ENCODE measurements at regions not wholly inside any gene's neighbourhood (a gene's known extent, or its start where the extent isn't known, plus 50 kb on each side); places are given as distances from the start of the nearest gene placed in this dataset.
A peak's percentile ranks its signal among the peaks of the same experiment; 100 is the strongest.

- DNase-seq: no peak
These were observed 368.4 kb upstream of the ITGA1 start for GRCh38 chr5:52419357-52419756.

DNA sequence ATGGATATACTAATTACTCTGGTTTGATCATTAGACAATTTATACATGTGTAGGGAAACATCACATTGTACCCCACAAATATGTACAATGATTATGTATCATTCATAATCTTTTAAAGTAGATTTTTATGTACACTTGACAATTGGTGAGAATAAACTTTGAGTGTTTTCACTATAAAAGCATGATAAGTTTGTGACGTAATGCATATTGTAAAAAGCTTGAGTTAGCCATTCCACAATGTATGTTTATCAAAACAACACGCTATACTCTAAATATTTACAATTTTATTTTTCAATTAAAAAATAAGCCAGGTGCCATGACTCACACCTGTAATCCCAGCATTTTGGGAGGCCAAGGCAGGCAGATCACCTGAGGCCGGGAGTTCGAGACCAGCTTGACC is 360.1 kb upstream of the ITGA1 start:
- DNase-seq: no peak

GRCh38 chr5:52428977-52429489 is 358.7 kb upstream of the ITGA1 start:
- DNase-seq: no peak

DNA sequence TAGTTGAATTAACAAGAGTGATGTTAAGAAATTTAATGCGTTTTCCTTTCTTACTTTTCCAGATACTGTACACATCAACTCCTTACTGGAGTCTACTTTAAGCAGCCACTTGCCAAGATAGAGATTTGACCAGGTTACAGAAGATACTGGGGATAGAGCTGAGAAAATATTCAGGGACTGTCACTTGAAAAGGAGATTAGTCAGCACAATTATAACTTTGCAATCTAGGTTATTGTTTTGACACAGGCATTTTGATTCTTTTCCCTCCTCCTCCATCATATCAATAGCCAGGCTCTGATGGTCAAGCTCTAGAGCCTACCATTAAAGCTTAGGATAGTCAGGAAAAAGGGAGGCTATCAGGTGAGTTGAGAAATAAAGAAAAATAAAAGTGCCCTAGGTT is 345.9 kb upstream of the ITGA1 start:
- no peak for DNase-seq

- DNase-seq: no peak
These were observed 344.5 kb upstream of the ITGA1 start for GRCh38 chr5:52443187-52443586.

DNA sequence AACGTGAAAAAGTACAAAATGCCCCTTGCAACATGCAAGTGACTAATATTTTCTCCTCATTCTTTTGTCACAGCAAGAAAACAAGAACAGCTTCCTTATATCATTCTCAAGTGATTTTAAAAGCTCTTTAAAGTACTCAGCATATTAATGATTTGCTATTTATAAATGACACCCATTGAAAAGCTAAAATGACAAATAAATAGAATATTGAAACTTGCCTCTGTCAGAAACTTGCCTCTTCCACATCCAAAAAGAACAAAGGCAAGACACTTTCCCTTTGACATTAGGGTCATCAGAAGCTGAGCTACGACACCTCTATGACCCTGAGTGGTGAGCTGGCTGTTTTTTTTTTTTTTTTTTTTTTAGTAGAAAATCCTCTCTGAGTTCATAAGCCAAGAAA is 339.6 kb upstream of the ITGA1 start:
- no peak for DNase-seq

DNA sequence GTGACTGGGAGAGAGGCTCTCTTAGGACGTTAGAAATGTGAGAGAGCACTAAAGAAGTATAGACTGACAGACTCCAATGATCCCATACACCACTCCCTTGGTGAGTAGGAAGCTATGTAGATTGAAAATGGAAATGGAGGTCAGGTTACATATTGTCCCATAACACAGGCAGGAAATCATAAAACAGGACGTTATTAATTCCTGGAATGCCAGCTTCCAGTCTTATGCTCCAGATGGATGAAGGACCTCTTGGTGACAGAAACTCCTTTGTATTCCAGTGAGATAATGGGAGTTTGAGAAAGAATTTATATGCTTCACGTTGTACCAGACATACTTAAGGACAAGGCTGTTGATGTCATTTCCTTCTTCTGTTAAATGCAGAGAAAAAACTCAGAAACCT is 338.2 kb upstream of the ITGA1 start:
- no peak for DNase-seq

DNA sequence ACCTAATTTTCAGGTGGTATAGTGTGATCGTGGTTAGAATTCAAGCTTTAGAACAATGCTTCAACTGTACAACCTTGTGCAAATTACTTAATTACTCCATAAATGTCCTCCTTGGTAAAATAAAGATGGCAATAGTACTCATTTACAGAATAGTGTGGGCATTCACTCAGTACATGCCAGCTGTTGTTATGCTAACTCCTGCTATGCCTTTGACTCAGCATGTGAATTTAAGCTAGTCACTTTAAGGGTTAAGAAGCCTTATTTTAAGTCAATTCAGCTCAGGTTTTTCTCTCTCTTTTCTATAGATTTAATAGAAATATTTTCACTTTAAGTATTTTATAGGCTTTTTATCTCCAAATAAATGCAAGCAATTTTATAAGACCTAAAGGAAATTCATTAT is 335.6 kb upstream of the ITGA1 start:
- no peak for DNase-seq

- no peak for DNase-seq
These were observed 334.5 kb upstream of the ITGA1 start for GRCh38 chr5:52453176-52453575.

DNA sequence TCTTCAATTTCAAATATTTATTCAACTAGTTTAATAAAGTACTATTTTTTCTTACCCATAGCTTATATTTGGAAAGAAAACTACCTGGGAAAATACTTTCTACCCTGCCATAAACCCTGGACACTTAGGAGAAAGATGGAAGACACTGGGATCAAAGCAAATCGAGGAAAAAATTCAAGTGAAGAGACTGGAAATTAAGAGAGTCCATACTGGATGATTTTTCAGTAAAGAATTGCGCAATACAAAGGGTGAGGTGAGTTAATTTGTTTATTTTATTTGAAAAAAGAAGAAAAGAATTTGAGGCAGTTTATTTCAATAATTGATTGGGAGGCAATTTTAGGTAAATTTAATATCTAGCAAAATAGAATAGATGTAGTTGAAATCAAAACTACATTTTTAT is 331.8 kb upstream of the ITGA1 start:
- DNase-seq: no peak

DNA sequence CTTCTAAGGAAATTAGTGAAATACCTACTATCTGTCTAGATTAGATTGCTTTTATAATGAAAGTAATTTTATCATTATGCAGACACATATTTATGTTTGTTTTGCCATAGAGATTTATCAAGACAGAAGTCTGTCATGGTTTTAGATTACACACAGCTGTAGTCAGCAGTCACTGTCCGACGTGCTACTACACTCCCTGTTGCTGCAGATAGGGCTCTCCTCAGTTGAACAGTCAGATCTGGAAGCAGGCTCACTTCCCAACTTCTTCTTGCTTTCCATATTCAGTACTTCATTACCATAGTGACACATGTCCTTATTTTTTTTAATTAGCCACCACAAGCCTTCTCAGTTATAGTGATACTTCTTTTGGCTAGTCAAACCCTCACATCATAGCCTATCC is 329.9 kb upstream of the ITGA1 start:
- DNase-seq: no peak

DNA sequence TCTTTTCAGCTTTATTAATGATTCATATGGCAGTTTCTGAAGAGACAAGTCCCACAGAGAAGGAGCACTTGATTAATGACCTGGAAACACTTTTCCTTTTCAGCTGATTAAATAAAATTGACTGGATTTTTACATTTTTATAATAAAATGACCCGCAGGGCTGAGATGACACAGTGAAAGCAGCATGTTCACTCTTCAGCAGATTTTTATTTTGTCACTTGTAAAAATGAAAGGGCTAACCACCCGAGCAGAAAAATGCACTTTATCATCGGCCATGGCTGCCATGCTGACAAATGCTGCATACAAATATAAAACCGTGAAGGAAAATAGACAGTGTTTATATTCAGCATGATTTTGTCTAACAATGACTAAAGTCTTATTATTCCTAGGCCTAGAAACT is 321.6 kb upstream of the ITGA1 start:
- no peak for DNase-seq

DNA sequence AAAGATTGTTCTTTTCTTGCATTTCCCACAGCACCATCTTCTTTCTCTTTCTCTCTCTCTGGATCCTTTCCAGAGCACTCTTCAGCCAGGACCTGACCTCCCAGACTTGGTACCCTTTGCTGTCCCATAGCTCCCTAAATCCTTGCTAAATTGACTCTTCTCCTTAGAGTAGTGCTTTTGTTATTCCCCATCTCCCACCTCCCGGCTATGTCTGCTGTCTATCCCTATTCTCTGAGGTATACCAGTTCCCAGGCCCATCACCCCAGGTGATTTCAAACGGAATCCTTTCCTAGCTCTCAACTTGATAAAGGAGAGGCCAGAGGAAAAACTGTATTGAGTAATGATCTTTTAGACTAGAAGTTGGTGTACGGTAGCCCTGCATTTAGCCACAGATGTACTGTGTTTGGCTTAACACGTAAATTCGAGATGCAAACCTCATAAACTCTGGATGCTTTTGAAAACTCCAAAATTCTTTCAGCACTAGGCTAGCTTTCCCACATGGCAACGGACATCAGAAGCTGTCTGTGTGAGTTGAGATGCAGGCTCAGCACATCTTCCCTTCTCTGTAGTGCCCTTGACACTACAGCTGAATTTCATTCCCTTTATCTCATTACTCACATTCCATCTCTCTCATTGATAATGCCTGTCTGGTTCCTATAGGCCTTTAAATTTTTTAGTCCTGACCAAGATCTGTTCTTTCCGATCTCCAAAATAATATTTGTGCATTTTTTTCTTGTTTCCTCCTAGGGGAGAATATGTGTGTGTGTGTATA is 320.8 kb upstream of the ITGA1 start:
- no peak for DNase-seq

DNA sequence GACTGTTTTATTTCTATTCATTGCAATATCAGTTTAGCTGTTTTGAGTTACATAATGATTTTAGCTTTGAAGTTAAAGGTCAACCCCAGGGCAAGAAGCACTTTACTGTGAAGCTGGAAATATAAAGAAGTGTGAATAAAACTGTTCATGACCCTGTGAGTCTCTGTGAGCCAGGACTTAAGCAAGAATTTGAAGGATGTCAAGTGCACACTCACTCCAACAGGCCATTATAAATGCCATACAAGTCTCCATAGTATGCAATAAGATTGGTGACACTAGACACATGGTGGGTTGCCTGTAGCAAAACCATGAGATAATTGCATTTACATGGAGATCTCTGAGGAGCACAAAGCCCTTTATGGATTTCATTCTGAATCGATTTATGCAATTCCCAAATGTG is 318.7 kb upstream of the ITGA1 start:
- no peak for DNase-seq

- DNase-seq: no peak
These were observed 318.3 kb upstream of the ITGA1 start for GRCh38 chr5:52469420-52469819.

DNA sequence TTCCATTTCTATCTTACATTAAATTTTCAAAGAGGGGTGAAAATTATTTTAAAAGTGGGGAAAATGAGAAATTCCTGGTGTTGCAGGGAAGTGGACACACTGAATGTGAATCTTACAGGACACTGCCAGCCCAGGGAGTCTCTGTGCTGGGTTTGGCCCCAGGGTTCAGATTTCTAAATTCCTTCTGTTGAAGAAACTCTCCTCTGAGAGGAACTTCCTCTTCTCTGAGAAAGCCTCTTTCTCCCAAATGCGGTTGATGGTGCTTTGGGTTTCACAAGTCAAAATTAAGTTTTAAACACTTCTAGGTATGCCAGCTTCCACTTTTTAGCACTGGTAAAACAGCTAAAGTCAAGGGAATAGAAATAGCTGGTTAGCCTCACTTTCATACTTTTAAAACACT is 317.9 kb upstream of the ITGA1 start:
- DNase-seq: no peak

- no peak for DNase-seq
These were observed 311.4 kb upstream of the ITGA1 start for GRCh38 chr5:52476346-52476745.

DNA sequence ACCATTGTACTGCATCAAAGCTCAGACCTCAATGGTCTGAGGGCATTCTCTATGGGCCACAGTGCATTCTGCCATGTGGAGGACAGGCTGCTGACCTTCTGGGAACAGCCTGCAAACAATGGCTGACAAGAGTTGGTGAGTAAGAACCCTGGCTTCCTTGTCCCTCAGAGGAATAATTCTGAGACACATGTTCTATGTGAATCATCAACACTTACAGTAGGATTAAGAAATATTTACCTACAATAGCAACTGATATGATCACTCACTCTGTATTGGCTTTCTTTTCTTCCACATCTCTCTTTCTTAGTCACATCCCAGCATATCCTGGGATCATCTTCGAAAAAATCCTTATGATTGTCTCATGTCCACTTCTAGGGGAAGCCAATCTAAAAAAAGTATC is 306.5 kb upstream of the ITGA1 start:
- no peak for DNase-seq

GRCh38 chr5:52481851-52482250 is 305.9 kb upstream of the ITGA1 start:
- DNase-seq: peak; percentile 32

DNA sequence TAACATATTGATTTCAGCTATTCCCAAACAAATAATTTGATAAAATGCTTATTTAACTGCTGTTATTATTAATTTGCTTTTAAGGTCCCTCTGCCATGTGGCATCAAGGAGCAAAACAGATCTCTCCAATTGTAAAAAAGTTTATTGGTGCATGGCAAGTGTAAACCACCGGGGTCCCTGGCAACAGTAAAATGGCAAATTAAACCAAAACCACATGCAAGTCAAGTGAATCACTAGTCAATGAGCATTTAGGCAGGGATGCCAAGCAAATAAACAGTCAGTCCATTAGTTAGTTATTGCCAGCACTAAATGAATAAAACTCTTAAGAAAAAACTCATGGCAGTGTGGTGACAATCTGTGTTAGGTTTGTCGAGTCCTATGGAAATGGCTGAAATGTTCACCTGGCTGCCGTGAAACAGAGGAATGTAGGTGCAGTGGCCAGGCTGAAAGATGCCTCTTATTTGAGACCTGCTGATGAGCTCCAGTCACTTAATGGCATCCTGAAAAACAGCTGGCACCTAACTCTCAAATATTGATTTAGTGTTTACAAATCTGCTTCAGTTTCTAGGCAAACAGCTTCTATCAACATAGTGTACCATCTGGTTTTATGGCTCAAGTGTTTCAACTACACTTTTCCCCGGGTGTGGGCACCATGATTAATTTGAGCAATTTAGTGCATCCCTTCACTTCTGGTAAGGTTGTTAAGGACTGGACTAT is 296.5 kb upstream of the ITGA1 start:
- DNase-seq: no peak

DNA sequence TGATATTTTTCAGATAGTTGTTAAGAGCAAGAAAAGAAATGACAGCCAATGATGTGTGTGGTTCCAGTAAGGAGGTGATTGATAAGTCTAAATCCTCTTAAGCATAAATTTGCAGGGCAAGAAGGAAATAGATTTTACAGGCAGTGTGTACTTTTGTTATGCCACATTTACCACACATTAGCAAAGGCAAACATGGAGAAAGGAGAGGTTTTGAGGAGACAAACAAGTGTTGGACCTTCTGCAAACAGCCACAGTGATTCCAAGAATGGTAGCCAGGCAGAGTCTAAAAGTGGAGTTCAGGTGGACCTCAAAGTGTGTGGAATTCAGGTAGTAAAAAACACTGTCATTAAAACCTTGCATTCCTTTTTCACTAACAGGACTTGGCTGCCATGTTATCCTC is 295.9 kb upstream of the ITGA1 start:
- DNase-seq: no peak

GRCh38 chr5:52497133-52497693 is 290.5 kb upstream of the ITGA1 start:
- DNase-seq: no peak

- no peak for DNase-seq
These were observed 289.1 kb upstream of the ITGA1 start for GRCh38 chr5:52498607-52499006.

GRCh38 chr5:52502460-52502999 is 285.2 kb upstream of the ITGA1 start:
- DNase-seq: peak; percentile 67
